ENCODE measurements at regions not wholly inside any gene's neighbourhood (a gene's known extent, or its start where the extent isn't known, plus 50 kb on each side); places are given as distances from the start of the nearest gene placed in this dataset.
"Not testable (repeated sequence)": the region's sequence is repeated elsewhere in the genome, so short reads cannot be mapped to it uniquely, and the experiment has no call there.

- TF ChIP-seq, protein P1, sequence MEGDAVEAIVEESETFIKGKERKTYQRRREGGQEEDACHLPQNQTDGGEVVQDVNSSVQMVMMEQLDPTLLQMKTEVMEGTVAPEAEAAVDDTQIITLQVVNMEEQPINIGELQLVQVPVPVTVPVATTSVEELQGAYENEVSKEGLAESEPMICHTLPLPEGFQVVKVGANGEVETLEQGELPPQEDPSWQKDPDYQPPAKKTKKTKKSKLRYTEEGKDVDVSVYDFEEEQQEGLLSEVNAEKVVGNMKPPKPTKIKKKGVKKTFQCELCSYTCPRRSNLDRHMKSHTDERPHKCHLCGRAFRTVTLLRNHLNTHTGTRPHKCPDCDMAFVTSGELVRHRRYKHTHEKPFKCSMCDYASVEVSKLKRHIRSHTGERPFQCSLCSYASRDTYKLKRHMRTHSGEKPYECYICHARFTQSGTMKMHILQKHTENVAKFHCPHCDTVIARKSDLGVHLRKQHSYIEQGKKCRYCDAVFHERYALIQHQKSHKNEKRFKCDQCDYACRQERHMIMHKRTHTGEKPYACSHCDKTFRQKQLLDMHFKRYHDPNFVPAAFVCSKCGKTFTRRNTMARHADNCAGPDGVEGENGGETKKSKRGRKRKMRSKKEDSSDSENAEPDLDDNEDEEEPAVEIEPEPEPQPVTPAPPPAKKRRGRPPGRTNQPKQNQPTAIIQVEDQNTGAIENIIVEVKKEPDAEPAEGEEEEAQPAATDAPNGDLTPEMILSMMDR (IDR thresholded peaks at IDR 0.05; ENCODE audit: insufficient read depth, low read depth, low read length, missing control alignments), result no peak
- DNase-seq (ENCODE audit: low read depth), result no peak
- H3K4me3 ChIP-seq (ENCODE audit: low read length), result no peak overlapping the region
These were observed 200.3 kb downstream of the DPY19L2 start for GRCh38 chr12:63467951-63468350.

- DNase-seq (ENCODE audit: low read depth), result no peak
- H3K4me3 ChIP-seq (ENCODE audit: low read length), result no peak overlapping the region
- TF ChIP-seq, protein P1 (IDR thresholded peaks at IDR 0.05; ENCODE audit: insufficient read depth, low read depth, low read length, missing control alignments), result no peak
These were observed 210.4 kb downstream of the DPY19L2 start for GRCh38 chr12:63457857-63458256.

- DNase-seq (ENCODE audit: low read depth), result no peak
- TF ChIP-seq, protein P1 (IDR thresholded peaks at IDR 0.05; ENCODE audit: insufficient read depth, low read depth, low read length, missing control alignments), result no peak
- no peak overlapping the region for H3K4me3 ChIP-seq (ENCODE audit: low read length)
These were observed 210.9 kb downstream of the DPY19L2 start for GRCh38 chr12:63457428-63457827.

DNA sequence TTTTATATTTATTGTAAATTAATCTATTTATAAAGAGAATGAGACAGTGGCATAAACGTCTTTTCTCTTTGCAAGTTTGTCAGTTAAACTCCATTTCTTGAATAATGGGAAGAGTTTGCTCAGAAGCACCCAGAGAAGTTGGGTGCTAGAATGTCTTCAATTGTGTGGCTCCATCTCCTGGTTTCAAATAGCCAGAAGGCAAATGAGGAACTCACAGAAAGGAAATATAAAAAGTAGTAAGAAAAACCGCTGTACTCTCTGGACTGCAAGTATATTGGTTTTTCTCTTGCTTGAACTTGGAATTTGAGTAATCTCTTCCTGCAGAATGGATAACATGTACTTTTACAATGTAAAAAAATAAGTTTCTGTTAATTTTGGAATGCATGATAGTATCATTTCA lies 217.5 kb downstream of the DPY19L2 start:
- no peak for DNase-seq (ENCODE audit: low read depth)
- TF ChIP-seq, protein P1 (IDR thresholded peaks at IDR 0.05; ENCODE audit: insufficient read depth, low read depth, low read length, missing control alignments), result no peak

DNA sequence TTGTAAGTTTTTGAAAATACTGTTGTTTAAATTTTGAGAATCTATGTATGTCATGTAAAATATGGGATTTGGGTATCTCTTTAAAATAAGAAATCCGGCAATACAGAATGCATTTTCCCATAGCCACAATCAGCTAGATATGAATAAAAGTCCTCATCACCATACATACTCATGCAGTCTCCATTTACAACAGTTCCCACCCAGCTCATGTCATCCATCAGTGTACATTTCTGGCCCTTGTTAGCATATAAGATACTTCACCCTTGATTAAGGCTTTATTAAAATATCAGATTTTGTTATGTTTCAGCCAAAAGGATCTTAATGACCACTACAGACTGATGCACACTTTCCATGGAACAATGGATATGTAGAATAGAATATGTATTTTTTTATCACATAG lies 218.0 kb downstream of the DPY19L2 start:
- DNase-seq (ENCODE audit: low read depth), result no peak
- TF ChIP-seq, protein P1 (IDR thresholded peaks at IDR 0.05; ENCODE audit: insufficient read depth, low read depth, low read length, missing control alignments), result no peak
- no peak overlapping the region for H3K4me3 ChIP-seq (ENCODE audit: low read length)

More for the DNA sequence above, 217.5 kb downstream of the DPY19L2 start:
- no peak overlapping the region for H3K4me3 ChIP-seq (ENCODE audit: low read length)

DNA sequence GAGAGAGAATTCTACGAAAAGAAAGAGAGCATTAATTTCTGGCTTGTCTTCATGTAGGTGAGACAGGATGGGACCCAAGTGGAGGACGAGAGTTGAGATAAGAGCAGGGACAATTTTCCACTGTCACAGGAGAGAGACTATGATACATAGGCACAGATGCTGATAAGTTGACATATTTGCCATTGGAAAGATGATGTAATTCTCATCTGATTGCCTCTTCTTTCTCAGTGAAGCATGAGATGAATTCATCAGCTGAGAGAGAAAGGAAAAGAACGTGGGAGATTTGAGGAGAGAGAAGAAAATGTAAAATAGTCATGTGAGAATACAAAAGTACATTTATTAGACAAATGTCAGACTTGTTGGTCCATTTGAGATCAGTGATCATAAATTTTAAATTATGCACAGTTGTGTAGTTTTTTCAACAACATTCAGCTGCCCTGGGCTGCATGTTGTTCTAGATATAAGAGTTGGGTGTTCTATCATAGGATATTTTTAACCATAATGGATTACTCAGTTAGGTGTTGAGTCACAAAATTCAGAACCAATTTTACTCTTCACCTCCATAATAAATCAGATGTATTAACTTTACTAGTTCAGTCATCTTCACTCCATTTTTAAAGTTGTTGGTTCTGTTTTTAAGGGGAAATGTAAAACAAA lies 222.9 kb downstream of the DPY19L2 start:
- no peak overlapping the region for H3K4me3 ChIP-seq (ENCODE audit: low read length)
- TF ChIP-seq, protein P1 (IDR thresholded peaks at IDR 0.05; ENCODE audit: insufficient read depth, low read depth, low read length, missing control alignments), result no peak
- no peak for DNase-seq (ENCODE audit: low read depth)

GRCh38 chr12:63440048-63440447 lies 228.2 kb downstream of the DPY19L2 start:
- H3K4me3 ChIP-seq (ENCODE audit: low read length), result no peak overlapping the region
- no peak for DNase-seq (ENCODE audit: low read depth)

DNA sequence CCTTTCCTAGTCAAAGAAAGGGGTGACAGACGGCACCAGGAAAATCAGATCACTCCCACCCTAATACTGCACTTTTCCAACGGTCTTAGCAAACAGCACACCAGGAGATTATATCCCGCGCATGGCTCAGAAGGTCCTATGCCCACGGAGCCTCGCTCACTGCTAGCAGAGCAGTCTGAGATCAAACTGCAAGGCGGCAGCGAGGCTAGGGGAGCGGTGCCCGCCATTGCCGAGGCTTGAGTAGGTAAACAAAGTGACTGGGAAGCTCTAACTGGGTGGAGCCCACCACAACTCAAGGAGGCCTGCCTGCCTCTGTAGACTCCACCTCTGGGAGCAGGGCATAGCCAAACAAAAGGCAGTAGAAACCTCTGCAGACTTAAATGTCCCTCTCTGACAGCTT lies 233.9 kb downstream of the DPY19L2 start:
- DNase-seq (ENCODE audit: low read depth); H3K4me3 ChIP-seq (ENCODE audit: low read length): not testable (repeated sequence)

More at GRCh38 chr12:63440048-63440447, 228.2 kb downstream of the DPY19L2 start:
- TF ChIP-seq, protein P1 (IDR thresholded peaks at IDR 0.05; ENCODE audit: insufficient read depth, low read depth, low read length, missing control alignments), result no peak

DNA sequence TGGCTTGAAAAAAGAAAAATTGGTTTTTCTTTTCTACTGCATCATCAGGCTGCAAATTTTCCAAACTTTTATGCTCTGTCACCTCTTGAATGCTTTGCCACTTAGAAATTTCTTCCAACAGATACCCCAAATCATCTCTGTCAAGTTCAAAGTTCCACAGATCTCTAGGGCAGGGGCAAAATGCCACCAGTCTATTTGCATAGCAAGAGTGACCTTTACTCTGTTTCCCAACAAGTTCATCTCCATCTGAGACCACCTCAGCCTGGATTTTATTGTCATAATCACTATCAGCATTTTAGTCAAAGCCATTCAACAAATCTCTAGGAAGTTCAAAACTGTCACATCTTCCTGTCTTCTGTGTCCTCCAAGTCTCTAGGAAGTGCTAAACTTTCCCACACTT lies 240.3 kb downstream of the DPY19L2 start:
- not testable (repeated sequence) for DNase-seq (ENCODE audit: low read depth); H3K4me3 ChIP-seq (ENCODE audit: low read length)

DNA sequence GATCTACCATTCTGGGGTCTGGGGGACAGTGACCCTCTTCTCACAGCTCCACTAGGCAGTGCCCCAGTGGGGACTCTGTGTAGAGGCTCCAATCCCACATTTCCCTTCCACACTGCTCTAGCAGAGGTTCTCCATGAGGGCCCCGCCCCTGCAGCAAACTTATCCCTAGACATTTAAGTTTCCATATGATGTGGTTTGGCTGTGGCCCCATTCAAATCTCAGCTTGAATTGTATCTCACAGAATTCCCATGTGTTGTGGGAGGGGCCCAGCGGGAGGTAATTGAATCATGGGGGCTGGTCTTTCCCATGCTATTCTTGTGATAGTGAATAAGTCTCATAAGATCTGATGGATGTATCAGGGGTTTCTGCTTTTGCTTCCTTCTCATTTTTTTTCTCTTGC lies 241.3 kb downstream of the DPY19L2 start:
- H3K4me3 ChIP-seq (ENCODE audit: low read length); DNase-seq (ENCODE audit: low read depth): not testable (repeated sequence)
